ENCODE measurements at regions not wholly inside any gene's neighbourhood (a gene's known extent, or its start where the extent isn't known, plus 50 kb on each side); places are given as distances from the start of the nearest gene placed in this dataset.

DNA sequence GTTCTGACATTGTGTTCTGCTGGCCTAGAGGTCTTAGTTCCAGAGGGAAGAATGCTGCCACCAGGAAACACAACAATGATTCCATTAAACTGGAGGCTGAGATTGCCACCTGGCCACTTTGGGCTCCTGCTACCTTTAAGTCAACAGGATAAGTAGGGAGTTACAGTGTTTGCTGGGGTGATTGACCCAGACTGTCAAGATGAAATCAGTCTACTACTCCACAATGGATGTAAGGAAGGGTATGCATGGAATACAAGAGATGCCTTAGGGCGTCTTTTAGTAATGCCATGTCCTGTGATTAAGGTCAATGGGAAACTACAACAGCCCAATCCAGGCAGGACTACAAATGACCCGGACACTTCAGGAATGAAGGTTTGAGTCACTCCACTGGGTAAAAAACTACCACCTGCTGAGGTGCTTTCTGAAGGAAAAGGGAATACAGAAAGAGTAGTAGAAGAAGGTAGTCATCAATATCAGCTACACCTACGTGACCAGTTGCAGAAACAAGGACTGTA is 852.6 kb downstream of the LRFN5 start:
- Histone ChIP-seq H3K27ac (no peak overlapping the region), H3K27me3 (no peaks in the 10 kb centered on the region), H3K36me3 (no peaks in the 10 kb centered on the region), H3K4me1 (no peaks in the 10 kb centered on the region), H3K9me3 (peaks cover 0 to 15% of the 10 kb centered on the region in 2 donors), H3K4me3 (no peak overlapping the region)
- intact Hi-C loops (cut with DNase I): no loop called here
- TF ChIP-seq, protein P1, sequence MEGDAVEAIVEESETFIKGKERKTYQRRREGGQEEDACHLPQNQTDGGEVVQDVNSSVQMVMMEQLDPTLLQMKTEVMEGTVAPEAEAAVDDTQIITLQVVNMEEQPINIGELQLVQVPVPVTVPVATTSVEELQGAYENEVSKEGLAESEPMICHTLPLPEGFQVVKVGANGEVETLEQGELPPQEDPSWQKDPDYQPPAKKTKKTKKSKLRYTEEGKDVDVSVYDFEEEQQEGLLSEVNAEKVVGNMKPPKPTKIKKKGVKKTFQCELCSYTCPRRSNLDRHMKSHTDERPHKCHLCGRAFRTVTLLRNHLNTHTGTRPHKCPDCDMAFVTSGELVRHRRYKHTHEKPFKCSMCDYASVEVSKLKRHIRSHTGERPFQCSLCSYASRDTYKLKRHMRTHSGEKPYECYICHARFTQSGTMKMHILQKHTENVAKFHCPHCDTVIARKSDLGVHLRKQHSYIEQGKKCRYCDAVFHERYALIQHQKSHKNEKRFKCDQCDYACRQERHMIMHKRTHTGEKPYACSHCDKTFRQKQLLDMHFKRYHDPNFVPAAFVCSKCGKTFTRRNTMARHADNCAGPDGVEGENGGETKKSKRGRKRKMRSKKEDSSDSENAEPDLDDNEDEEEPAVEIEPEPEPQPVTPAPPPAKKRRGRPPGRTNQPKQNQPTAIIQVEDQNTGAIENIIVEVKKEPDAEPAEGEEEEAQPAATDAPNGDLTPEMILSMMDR (IDR thresholded peaks at IDR 0.05): no peak
- ATAC-seq (no peak), DNase-seq (no peak)

DNA sequence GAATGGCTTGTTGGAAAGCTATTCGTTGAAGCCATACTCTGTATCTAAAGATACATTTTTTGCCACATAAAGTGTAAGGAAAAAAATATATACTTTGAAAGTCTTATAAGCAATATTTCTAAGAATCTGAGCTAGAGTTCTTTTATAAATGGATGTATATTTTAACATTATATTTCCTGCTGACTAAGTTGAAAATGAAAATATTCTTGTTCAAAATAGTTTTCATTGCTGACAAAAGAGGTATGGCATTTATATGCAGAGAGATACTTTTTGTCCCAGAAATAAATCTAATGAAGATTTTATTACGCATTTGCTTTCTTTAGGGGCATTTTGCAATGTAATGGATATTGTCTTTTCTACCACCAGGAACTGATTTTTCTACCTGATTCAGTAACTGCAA is 834.9 kb downstream of the LRFN5 start:
- Histone ChIP-seq H3K27ac (no peak overlapping the region), H3K4me3 (no peak overlapping the region), H3K27me3 (no peaks in the 10 kb centered on the region), H3K9me3 (no peaks in the 10 kb centered on the region), H3K4me1 (no peaks in the 10 kb centered on the region), H3K36me3 (no peaks in the 10 kb centered on the region)
- TF ChIP-seq, protein P1 (IDR thresholded peaks at IDR 0.05): no peak
- ATAC-seq (no peak), DNase-seq (no peak)
- intact Hi-C loops (cut with DNase I): no loop called here

DNA sequence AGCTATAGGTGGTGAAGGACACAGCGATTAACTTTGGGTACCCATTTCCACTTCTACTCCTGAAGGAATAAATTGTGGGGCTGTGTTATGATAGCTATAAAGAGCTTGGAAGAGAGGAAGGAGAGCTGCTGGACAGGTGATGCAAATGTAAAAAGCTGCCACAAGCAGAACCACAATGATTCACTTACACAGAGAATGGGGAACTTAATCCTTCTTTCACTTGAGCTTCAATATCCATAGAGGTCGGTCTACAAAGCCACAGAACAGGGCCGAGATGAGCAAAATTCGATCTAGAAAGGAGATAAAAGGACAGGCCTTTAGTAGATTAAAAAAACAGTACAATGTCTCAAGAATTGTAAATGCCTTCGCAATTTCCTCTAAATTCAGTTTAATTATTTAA is 831.1 kb downstream of the LRFN5 start:
- H3K9me3 ChIP-seq: peaks cover 0 to 6% of the 10 kb centered on the region in 2 donors
- no peaks in the 10 kb centered on the region for H3K27me3 ChIP-seq
- TF ChIP-seq, protein P1 (IDR thresholded peaks at IDR 0.05): no peak
- H3K4me1 ChIP-seq: no peaks in the 10 kb centered on the region
- intact Hi-C loops (cut with DNase I): no loop called here
- DNase-seq: no peak
- H3K27ac ChIP-seq: no peak overlapping the region
- no peak for ATAC-seq
- H3K36me3 ChIP-seq: no peaks in the 10 kb centered on the region
- no peak overlapping the region for H3K4me3 ChIP-seq

DNA sequence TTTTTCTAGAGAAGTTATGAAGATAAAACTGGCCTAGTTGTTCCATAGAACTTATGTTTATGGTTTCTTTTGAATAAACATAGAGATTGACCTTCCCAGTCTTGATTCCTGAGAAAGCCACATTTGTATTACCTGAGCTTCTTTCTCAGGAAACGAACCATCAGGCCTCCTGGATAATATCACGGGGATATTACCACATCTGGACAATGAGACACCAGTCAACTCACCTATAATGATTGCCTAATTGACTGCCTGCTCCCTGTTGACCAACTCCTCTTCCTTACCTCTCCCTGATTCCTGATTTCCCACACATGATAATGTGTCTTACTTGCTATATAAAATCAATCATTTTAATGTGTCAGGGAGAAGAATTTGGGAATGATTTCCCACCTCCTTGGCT is 822.7 kb downstream of the LRFN5 start:
- H3K27me3 ChIP-seq: no peaks in the 10 kb centered on the region
- no peaks in the 10 kb centered on the region for H3K9me3 ChIP-seq
- no peak overlapping the region for H3K27ac ChIP-seq
- DNase-seq: no peak
- TF ChIP-seq, protein P1 (IDR thresholded peaks at IDR 0.05): no peak
- intact Hi-C loops (cut with DNase I): no loop called here
- no peak overlapping the region for H3K4me3 ChIP-seq
- H3K36me3 ChIP-seq: no peaks in the 10 kb centered on the region
- H3K4me1 ChIP-seq: no peaks in the 10 kb centered on the region
- no peak for ATAC-seq

DNA sequence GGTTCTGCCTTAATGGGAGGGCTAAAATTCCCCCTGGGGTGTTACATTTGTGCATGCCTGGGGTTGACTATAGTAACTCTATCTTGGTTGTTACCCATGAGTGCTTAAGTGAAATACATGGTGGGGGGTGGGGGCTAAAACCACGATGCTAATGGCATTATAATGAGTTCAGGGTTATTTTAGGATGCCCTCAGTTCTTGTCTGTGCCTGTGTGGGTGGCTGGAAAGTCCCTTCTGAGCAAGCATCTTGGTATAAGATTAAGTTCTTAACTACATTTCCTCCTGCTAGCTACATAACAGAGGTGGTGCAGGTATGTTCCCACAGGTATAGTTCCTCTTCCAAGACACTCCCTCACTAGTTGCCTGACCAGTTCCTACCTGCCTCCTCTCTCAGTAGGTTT is 822.3 kb downstream of the LRFN5 start:
- Histone ChIP-seq H3K27ac (no peak overlapping the region), H3K36me3 (no peaks in the 10 kb centered on the region), H3K4me3 (no peak overlapping the region), H3K4me1 (no peaks in the 10 kb centered on the region), H3K9me3 (no peaks in the 10 kb centered on the region), H3K27me3 (no peaks in the 10 kb centered on the region)
- ATAC-seq (no peak), DNase-seq (no peak)
- intact Hi-C loops (cut with DNase I): no loop called here
- TF ChIP-seq, protein P1 (IDR thresholded peaks at IDR 0.05): no peak
